HuH-7 (cell line): ENCODE measurements at regions not wholly inside any gene's neighbourhood (a gene's known extent, or its start where the extent isn't known, plus 50 kb on each side); places are given as distances from the start of the nearest gene placed in this dataset.

Experiments
- DNase-seq: peaks from one replicate; pipeline ENCODE4 v3.0.0; 2011; ENCODE audit warnings: low spot score

DNA sequence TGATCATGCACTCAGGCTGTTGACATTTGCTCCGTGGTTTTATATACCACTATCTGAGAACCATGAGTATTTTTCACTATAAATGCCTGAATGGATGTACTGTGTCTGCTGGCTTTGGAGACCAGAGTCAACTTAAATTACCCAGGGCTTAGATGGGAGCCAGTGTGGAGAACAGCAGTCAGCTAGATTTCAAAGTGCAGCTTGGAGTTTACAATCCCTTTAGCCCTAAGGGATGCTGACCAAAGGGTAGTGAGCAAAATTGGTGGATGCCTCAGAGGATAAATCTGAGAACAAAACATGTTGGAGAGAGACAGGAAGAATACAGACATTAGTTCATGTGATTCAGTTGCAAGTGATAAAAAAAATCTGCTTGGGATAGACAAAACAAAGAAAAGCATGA, 327.5 kb downstream of the C11orf87 start:
- no peak for DNase-seq

GRCh38 chr11:109750964-109751363, 329.0 kb downstream of the C11orf87 start:
- DNase-seq, result no peak

GRCh38 chr11:109752212-109752825, 330.3 kb downstream of the C11orf87 start:
- DNase-seq, result no peak

- no peak for DNase-seq
Observed at GRCh38 chr11:109756521-109756920, 334.5 kb downstream of the C11orf87 start.

DNA sequence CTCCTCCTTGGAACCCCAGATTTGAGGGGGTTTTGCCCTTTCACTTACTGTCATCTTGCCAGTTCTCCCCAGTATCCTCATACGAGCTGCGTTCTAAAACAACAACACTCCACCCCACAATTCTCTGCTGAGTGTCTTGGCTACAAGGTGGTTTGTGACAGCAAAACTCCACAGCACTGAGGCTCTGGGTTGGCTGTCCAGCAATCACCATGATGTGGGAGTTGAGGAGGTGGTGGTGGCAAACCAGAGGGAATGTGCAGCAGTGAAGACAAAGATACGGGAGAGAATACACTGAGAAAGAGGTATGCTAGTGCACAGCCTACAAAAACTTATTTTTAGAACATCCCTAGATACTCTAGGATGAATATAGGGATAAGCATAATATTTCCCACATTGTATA, 335.0 kb downstream of the C11orf87 start:
- DNase-seq, result no peak

DNA sequence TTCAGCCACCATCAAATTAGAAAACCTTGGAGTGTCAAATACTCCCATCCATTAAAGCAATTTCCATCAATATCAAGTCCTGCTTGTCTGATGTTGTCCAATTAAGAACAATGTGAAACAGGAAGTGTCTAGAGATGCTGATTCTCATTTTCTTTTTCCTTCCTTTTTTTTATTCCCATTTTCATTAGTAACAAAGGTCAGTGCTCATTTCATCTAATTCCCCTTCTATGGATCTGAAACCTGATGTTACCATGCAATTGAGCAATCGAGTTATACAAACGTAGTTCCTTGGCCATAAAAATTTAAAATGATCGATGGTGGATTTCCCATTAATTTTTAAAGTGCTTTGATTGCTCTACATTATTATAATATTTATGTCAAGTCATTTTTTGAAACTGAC, 330.6 kb upstream of the ZC3H12C start:
- no peak for DNase-seq

- no peak for DNase-seq
Observed at GRCh38 chr11:109765709-109766311, 327.4 kb upstream of the ZC3H12C start.

DNA sequence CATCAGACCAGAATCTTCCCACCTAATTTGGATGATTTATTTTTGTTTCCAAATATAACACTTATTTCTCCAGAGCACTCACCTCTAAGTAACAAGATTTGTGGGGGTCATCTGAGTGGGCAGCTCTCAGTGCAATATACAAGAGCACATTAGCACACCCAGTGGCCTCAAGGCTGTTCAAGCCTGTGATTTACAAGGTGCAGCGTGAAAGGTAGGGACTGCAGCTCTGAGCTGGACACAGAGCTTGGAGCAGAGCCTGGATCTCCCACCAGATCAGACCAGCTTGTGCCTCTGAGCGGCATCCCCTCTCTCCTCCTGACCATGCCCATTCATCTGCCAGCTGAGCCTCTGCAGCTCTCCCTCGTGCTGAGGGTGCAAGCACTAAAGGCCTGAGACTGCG, 323.3 kb upstream of the ZC3H12C start:
- no peak for DNase-seq

- no peak for DNase-seq
Observed at GRCh38 chr11:109770323-109770722, 322.9 kb upstream of the ZC3H12C start.

DNA sequence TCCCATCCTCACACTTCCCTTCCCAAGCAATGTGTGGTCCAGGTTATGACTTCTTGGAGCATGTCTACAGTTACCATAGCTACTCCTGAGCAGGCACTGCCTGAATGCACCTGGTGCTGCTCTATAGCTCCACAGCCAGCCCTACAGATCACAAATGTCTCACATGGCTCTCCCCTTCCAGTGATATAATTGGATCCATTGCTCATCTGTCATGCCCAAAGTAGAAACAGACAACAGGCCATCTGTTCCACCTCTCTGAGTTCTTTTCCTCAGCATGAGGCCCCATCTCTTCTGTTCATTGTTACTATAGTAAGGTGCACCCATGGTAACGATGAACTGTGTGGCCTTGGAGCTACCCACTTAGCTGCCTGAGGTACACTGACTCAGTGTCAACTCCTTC, 320.3 kb upstream of the ZC3H12C start:
- DNase-seq, result no peak

DNA sequence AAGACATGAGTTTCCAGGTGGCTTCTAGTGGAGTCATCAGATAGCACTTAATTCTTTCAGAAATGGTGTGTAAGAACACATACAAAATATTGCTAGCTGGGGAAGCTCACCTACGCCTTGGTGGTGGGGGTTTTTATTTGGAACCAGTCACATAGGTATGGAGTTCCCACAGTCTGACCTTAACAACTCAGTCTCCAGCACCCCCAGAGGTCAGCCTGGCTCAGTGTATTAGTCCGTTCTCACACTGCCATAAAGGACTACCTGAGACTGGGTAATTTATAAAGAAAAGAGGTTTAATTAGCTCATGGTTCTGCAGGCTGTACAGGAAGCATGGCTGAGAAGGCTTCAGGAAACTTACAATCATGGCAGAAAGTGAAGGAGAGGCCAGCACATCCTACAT, 317.5 kb upstream of the ZC3H12C start:
- DNase-seq, result no peak

DNA sequence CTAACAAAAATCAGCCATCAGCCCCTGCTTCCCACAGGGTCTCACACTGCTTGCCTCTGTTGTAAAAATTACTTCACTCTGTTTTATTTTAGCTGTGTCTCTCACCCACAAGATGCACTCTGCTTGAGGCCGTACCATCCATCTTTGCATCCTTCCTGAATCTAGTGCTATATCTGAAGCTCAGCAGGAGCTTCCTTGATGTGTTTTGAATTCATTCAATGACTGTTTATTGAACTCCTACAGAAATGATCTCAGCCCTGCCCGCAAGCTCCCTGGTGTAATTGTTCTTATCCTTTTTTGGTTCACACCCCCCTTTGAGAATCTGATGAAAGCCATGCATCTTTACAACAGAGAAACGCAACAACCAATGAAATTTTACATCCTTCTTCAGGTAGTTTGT, 310.2 kb upstream of the ZC3H12C start:
- no peak for DNase-seq

DNA sequence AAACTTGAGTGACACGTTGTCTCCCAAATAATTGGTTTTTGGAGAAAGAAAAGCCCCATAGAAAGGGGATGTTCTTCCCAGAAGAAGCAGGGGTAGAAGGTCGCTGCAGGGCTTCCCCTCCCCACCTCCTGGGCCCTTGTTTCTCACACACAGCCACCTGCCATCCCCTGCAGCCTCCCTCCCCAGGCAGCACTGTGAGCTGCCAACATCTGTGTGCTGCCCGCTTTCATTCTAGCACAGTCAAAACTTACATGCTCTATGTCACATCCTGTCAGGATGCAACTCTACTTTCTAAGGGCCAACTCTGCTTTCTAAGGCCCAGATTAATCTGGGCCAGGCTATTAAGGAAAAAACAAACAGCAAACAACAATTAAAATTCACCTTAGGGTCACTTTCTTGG, 309.4 kb upstream of the ZC3H12C start:
- no peak for DNase-seq

DNA sequence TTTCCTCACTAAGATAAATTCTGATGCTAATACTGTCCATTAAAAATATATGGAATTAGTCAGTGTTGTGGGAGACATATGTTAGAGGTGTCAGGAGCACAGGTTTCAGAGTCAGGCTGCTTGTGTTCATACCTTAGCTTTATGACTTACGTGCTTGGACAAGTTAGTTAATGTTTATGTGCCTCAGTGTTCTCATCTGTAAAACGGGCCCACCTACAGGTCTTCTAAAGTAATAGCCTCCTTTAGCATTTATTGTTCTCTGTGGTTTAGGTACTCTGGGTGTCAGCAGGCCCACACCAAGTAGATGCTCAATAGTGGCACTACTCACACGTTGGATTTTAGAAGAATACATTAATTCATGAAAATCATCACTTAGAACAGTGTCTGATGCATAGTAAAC, 308.7 kb upstream of the ZC3H12C start:
- DNase-seq, result no peak

DNA sequence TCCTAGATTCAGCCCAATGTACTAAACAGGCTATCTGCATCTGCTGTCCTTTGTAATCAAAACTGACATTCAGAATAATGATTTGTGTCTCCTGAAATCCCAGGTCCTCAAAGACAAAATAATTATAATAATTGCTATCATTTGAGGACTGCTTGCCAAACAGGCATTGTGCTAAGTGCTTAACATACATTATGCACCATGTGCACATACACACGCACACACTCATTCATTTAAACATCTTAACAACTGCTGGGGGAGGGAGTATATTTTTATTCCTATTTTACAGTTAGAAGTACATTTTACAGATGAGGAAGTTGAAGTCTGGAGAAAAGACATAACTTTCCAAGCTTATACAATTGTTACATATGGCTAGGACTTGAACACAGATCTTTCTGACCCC, 308.0 kb upstream of the ZC3H12C start:
- DNase-seq, result no peak

- DNase-seq, result no peak
Observed at GRCh38 chr11:109785714-109786113, 307.5 kb upstream of the ZC3H12C start.

GRCh38 chr11:109788948-109789490, 304.2 kb upstream of the ZC3H12C start:
- DNase-seq, result no peak

DNA sequence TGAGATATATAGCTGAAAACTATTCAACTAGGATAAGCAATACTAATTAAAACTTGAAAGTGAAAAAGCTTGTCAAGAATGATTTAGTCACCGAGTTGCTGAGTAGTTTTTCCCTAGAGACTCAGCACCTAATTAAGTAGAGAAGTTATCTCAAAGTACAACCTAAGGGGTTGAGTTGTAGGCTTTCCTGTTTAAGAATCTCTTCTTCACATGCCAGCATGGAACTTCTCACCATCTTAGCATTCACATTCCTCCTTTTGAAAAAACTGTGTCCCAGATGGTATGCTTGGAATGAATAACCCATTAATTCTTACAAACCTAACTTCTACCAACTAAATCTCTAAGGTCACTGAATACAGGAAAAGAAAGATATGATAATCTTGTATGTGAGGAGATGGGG, 303.3 kb upstream of the ZC3H12C start:
- no peak for DNase-seq

- DNase-seq, result no peak
Observed at GRCh38 chr11:109791337-109791736, 301.9 kb upstream of the ZC3H12C start.

GRCh38 chr11:109794501-109794900, 298.7 kb upstream of the ZC3H12C start:
- no peak for DNase-seq

GRCh38 chr11:109795234-109795633, 298.0 kb upstream of the ZC3H12C start:
- DNase-seq, result no peak

GRCh38 chr11:109796253-109796652, 296.9 kb upstream of the ZC3H12C start:
- DNase-seq, result no peak

GRCh38 chr11:109798521-109798920, 294.7 kb upstream of the ZC3H12C start:
- no peak for DNase-seq

GRCh38 chr11:109799604-109800003, 293.6 kb upstream of the ZC3H12C start:
- no peak for DNase-seq
